ENCODE measurements at regions not wholly inside any gene's neighbourhood (a gene's known extent, or its start where the extent isn't known, plus 50 kb on each side); places are given as distances from the start of the nearest gene placed in this dataset.

DNA sequence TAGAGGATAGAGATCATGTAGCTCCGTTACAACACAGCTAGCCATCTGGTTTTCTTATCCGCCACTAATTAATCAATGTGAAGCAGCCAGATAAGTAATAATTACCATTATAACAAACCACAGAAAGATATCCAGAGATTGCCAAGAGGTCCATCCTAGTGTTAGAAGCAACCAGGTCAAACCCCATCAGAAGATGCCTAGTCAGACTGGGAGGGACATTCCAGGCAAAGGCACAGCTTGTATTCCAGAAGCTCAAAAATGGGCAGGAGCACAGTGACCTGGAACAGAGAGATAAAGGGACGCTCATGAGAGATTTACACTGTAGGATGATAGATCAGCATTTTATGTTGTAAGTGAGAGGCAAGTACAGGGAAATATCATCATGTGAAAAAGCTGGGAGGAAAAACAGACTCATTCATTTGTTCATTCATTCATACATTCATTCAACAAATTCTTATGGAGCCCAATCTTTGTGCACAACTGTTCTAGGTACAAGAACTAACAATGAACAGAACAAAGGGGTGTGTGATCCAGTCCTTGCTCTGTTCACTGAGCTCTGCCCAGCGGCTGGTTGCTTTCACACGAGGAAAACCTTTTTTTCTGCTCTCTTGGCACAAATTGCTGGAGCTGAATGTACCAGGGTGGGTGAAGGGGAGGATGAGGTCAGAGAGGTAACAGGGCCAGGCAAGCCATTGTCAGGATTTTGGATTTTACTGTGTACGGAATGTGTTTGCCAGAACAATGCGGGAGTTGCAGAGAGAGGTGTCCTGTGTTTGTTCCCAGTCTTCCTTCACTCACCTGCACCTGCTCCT lies 240.8 kb upstream of the FGGY start:
- no peak for FAIRE-seq
- DNase-seq (ENCODE audit: low spot score), result no peak

DNA sequence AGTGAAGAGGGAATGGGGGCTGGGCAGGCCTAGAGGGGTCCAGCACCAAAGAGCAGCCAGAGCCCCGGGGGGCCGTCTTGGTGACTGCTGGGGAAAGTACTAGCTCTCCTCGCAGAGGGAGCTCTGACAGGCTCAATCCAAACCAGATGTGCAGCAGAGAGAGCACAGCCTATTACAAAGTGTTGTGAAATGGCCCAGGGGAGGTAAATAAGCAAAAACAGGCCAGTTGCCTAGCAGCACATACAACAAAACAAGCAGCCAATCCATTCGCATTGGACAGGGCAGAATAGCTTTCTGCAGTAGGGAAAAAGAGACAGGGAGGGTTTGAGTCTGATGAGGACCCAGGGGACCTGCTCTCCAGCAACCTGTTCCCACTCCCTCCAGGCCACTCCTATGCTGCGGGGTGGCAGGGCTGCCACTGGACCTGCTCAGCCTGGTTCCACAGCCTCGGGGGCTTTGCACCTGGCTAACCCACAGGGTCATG lies 239.6 kb upstream of the FGGY start:
- FAIRE-seq (no peak), DNase-seq (ENCODE audit: low spot score) (no peak)

DNA sequence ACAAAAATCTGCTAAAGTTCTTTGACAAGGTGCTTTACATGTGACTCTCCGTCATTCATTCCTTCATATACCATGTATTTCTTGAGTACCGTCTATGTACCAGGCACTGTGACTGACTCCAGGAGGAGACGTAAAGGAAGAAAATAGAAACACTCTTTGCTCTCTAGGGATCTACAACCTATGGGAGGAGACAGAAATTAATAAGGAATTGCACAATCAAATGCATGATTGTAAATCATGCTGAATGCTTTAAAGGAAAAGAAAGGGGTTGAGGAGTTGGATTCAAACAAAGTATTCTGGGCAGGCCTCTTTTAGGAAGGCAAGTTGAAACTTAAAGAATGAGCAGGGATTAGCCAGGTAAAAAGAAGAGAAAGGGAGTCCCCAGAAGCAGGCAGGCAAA lies 239.1 kb upstream of the FGGY start:
- FAIRE-seq, result no peak
- DNase-seq (ENCODE audit: low spot score), result no peak

DNA sequence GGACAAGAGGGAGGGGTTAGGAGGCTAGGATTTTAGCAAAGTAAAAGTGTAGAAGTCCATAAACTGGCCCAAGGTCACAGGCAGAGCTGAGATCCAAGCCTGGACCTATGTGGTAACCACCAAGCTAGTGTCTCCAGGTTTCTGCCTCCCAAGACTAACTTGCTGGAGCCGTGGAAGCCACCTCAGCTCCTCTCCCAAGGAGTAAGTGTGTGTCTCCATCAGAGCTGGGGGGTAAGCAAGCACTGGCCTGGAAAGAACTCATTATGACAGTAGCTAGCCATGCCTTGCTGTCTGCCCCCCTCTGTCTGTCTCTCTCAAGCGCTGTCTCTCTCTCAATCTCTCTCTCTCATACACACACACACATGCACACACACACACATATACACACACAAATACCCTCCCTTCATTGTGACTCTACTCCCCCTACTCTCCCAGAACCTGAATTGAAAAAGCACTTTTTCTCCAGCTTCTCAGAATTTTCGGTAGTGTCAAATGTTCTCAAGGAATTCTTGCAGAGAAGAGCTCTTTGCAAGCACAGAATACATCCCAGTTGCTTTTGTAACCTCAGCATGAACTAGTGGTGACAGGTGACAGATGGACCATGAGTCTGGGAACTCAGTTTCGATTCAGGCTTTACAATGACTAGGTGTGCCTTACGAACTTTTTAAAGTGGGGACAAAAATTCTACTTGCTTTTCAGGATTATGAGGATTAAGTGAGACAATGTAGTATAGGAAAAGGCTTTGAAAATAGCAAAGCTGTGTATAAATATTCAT lies 238.0 kb upstream of the FGGY start:
- no peak for FAIRE-seq
- no peak for DNase-seq (ENCODE audit: low spot score)

DNA sequence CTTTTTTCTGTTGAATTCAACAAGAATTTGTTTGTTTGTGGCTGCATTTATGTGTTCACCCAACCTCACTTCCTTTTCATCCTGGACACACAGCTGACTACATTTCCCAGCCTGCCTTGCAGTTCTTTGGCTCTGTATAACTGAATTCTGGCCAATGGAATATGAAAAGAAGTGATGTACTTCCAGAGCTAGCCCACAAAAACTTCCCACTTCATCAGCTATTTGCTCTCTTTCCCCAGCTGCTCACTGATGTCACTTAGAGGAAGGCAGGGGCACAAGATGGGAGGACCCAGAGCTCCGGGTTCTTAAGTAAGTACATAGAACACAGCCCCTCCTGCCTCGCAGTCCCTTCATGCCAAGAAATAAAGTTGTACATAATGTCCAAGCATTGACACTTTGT lies 235.0 kb upstream of the FGGY start:
- DNase-seq (ENCODE audit: low spot score) (no peak), FAIRE-seq (no peak)

DNA sequence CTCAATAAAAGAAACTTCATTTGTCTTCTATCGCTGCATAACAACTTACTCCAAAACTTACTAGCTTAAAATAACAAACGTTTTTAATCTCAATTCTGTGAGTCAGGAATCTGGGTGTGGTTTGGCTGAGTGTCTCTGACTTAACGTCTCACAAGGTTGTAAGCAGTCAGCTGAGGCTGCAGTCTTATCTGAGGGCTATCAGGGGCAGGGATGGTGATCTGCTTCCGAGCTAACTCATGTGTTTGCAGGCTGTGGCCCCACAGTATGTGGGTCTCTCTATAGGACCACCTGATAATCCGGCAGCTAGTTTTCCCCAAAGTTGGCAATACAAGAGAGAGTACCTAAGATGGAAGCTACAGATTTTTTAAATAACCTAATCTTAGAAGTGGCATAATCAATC lies 234.2 kb upstream of the FGGY start:
- DNase-seq (ENCODE audit: low spot score), result peak; percentile 17
- peak; percentile 36 for FAIRE-seq

DNA sequence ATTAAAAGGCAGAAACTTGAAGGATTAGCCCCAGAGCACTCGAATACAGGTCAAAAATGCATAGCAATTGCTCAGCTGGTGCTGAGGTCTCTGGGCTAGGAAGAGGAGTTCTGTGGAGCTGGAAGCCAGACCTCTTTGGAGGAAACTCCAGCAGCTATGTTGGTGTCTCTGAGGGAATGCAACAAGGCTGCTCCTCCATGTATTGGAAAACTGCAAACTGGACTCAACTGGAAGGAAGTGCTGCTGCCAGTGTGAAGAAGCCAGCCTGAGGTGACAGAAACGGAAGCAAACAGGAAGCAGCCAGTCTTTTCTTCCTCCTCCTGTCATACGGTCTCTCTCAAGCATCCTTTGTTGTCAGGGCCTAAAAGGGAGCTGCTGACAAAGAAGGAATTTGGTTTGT lies 233.4 kb upstream of the FGGY start:
- DNase-seq (ENCODE audit: low spot score) (no peak), FAIRE-seq (no peak)

DNA sequence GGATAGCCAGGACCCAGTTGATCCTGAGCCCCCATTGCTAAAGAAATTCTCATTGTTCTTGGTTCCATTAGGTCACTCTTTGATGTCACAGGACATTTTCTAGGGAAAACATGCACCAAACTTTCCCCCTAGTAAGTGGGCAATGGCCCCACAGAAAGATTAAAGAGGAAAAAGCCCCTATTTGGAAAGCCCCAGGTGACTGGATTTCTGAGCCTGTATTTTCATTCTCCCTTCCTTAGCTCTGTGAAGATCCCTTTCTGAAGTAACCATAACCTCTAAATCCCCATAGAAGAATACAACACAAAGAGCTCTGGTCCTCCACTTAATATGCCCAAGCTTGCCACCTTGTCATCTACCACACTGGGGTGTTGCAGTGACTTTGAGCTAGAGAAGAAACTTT lies 232.3 kb upstream of the FGGY start:
- no peak for DNase-seq (ENCODE audit: low spot score)
- no peak for FAIRE-seq

DNA sequence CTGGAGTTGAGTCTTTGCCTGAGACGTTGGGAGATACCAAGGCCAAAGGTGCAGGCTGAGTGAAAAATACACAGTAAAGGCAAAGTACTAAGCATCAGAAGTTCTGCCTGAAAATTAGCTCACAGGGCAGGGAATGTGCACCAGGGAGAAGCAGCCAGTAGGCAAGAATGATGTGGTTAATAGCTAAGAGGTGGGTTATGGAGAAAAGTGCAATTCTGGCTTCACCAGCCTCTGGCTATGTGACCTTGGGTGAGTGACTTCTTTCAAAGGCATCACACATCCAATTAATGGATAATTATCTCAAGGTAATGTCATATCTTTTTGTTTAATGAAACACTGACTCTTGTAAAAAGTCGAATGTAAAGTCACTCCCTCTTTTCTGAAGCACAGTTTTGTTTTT lies 230.7 kb upstream of the FGGY start:
- no peak for FAIRE-seq

DNA sequence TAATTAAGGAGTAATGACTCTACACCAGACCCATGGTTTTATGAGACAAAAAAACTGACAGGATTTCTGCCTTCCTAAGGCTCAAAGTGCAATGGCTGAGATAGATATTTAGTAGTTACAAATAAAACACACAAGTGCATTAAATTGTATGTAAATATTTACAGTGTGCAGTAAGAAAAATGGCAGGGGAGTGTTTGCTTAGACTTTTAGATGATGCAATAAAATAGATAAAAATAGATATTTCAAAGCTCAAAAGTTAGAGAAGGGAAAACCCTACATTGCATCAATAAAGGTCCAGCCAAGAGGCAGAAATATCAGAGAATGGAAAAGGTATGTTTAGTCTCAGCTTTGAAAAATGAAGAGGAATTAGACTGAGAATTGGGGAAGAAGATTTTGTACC lies 226.3 kb upstream of the FGGY start:
- DNase-seq (ENCODE audit: low spot score) (no peak), FAIRE-seq (no peak)

More for the DNA sequence above, 230.7 kb upstream of the FGGY start:
- DNase-seq (ENCODE audit: low spot score), result no peak

DNA sequence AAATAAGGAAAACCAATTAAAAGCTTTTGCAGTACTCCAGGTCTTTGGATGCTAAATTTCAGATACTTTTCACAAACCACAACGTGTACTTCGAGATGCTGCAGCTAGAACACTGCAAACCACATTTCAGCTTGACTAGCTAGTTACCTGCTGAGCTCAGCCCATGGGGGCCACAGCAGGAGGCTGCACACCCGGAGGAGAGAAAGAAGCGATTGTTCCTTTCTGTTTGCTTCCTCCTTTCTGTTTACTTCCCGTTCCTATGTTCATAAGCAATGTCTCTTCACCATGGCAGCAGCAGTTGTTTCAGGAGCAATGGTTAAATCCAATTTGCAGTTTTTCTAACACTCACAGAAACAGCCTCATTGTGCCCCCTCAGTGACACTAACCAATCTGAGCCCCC lies 225.6 kb upstream of the FGGY start:
- FAIRE-seq, result no peak
- no peak for DNase-seq (ENCODE audit: low spot score)

DNA sequence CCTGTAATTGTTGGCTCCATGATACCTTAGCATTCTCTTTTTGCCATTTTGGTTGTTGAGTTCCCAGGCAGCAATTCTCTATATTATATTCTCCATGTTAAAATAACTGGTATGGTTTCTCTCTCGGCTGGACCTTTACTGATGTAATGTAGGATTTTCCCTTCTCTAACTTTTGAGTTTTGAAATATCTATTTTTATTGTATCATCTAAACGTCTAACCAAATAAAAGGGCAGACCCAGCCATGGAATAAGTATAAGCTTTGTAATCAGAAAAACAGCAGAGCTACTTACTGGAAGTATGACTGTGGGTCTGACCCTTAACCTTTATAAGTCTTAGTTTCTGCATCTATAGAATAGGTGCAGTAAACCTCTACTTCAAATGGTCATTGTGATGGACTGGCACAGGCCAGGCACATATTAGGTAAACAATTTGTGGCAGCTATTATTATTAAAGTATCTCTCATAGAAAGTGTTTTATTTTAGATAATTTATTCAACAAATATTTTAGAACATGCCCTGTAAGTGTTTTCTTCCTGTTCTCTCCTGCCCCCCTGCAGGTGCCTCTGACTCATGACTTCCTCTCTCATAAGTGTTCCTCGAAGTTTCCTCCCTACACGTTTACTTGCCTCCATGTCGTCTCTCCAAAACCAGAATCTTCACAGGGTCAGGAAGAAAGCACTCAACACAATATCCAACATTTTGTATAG lies 224.9 kb upstream of the FGGY start:
- no peak for DNase-seq (ENCODE audit: low spot score)

DNA sequence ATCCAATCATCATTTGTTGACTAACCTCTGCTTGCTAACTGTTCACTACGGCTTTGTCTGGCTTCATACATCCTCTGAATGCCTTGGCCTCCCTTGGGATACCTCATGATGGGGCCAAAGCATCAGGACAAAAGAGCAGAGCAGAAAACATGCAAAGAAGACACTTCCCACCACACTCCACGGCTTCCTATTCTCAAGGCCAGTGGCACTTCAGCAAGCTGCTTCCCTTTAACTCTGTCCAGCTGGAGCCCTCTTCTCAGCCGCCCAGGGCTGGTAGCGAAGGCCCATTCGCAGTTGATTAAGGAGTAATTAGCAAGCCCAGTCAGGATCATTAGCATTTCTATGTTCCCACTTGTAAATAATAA lies 224.3 kb upstream of the FGGY start:
- no peak for DNase-seq (ENCODE audit: low spot score)
- no peak for FAIRE-seq

More for the DNA sequence above, 224.9 kb upstream of the FGGY start:
- no peak for FAIRE-seq

DNA sequence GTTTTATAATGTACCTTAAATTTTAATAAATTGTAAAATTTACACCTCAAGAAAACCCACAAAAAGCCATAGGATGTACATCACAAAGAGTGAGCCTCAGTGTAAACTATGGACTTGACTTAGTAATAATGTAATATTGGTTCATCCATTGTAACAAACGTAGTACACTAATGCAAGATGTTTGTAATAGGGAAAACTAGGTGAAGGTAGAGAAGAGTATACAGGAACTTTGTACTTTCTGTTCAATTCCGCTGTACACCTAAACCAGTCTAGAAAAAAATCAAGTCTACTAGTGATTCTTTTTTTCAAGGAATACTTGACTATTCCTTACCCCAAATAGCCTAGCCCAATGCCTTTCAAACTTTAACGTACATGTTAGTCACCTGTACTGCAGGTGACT lies 222.3 kb upstream of the FGGY start:
- FAIRE-seq (no peak), DNase-seq (ENCODE audit: low spot score) (no peak)

DNA sequence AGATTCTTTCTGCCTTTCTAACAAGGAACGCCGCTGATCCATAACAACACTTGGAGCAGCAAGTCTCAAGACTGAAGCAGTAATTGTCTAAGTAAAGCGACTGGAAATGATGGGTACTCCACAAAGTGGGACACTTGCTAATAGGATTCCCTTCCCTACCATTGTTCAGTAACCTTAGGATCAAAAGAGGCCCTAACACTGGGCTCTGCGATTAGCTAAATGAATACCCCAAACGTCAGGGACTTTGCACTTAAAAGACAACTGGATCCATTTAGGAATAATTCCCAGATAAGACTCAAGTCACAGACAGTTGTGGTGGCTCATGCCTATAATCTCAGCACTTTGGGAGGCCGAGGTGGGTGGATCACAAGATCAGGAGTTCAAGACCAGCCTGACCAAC lies 221.9 kb upstream of the FGGY start:
- DNase-seq (ENCODE audit: low spot score) (no peak), FAIRE-seq (no peak)

DNA sequence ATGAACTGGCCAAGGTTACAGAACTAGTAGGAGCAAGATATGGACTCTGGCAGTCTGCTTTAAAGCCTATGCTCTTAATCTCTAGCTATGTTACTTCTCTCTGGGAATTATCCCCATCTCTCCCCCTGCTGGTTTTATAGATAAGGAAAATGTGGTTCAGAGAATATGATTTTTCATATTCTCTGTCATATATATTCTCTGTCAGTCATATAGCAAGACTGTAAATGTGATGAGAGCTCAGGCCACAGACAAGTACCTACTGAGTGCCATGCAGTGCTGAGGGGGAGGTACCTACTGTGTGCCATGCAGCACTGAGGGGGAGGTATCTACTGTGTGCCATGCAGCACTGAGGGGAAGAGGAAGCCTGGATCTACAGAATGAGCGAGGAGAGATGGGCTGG lies 220.3 kb upstream of the FGGY start:
- FAIRE-seq, result no peak

DNA sequence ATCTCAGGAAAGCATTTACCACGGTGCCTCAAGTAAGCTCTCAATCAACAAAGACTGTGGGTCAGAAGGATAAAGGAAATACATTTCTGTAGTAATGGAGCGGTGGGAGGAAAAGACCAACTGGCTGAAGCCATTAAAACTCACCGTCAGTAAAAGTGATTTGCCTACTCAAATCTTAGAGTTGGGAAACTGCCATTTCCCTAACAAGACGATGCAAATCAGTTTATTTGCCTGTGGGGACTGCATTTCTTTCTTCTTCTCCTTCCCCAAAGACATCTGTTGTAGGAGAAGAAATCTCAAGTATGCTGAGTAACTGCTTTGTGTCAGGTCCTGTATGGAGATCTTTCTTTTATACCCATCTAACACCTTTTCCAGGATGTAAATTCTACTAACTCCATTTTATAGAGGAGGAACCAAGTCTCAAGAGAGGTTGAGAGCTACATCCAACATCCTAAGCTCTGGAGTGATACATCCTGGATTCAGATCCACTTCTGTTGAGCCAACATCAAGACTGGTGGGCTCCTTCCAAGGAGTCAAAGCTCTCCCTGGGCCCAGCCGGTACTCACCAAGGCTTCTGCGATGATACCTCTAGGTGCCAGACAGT lies 219.3 kb upstream of the FGGY start:
- no peak for FAIRE-seq

More for the DNA sequence above, 220.3 kb upstream of the FGGY start:
- no peak for DNase-seq (ENCODE audit: low spot score)

DNA sequence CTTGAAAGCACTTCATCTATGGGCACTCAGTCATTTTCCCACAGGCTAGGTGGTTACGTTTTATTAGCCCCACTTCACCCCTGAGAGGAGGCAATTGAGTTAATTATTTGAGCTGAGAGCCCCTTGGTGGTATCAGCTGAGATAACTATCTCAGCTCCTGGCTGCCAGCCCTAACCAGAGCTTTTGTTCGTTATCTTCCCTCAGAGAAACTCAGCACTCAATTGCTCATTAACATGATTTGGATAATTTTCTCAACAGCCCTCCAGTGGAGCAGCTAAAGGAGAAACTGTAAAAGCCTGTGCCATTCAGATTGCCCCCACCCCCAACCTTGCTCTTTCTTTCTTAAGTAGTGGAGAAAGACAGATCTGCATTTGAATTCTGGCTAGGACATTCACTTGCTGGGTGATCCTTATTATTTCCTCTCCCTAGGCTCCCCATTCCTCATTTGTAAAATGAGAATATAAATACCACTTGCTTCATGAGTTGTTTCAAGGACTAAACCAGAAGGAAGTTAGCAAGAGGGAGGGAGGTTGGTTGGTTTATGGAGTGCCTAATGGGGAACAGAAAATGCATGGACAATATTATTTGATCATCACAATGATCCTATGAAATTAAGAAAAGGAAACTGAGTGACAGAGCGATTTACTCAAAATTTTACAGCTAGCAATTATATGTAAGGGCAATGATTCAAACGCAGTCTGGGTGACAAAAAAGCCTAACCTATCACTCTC lies 218.7 kb upstream of the FGGY start:
- FAIRE-seq, result no peak
- DNase-seq (ENCODE audit: low spot score), result no peak

More for the DNA sequence above, 219.3 kb upstream of the FGGY start:
- no peak for DNase-seq (ENCODE audit: low spot score)

DNA sequence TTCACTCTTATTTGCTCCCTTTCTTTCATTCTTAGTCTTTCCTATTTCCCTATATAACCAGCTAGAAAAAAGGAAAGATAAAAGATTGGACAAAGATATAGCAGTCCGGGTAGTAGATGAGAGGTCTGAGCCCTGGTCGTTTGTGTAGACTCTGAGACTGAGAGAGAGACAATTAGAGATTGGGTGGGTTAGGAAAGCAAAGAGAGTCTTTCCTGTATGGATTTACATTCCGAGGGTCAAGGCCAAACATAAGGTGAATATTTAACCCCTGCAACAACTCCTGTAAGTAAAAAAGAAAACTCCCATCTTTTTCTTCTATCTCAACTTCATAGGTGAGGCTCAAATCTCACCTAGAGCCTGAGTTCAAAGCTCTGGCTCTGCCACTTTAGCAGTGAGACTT lies 218.0 kb upstream of the FGGY start:
- no peak for FAIRE-seq
- no peak for DNase-seq (ENCODE audit: low spot score)

DNA sequence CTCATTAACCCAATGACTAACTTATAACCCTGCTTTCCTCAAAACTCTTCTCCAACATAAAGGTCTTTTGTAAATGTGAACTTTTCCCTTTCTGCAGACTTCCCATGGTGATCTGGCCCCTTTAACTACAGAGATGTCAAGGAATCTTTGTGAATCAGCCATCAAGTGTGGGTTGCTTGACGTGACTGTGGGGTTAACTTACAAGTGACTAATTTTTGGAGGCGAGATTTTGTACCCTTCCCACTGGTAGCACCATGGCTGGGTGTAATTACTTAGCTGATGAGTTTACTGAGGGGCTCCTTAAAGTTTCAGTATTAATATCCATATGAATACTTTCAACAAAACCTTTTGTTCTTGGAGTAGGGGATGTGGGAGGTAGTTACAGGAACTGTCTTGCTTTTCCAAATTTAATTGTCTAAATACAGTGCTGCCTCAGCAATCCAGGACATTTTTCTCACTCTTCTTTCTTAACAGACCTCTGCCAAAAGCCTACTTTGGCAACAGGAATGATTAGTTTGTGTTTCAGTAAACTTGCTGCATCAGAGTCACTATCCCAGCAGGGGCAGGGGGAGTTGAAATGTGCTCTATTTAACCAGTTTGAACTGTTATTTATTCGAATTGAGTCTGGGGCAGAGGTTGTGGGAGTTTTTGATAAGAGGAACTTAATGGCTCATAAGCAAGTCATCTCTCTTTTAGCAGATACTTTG lies 217.3 kb upstream of the FGGY start:
- no peak for DNase-seq (ENCODE audit: low spot score)
- no peak for FAIRE-seq
